IPS-11a (cell line): ENCODE measurements at regions not wholly inside any gene's neighbourhood (a gene's known extent, or its start where the extent isn't known, plus 50 kb on each side); places are given as distances from the start of the nearest gene placed in this dataset.

Experiments used
- H3K4me3 ChIP-seq: one replicate; pipeline ENCODE4 v1.5.1; 2013; ENCODE audit warnings: low read depth, low read length, control low read depth

GRCh38 chr3:44047796-44048195 lies 193.9 kb upstream of the TOPAZ1 start:
- H3K4me3 ChIP-seq = no peak overlapping the region

DNA sequence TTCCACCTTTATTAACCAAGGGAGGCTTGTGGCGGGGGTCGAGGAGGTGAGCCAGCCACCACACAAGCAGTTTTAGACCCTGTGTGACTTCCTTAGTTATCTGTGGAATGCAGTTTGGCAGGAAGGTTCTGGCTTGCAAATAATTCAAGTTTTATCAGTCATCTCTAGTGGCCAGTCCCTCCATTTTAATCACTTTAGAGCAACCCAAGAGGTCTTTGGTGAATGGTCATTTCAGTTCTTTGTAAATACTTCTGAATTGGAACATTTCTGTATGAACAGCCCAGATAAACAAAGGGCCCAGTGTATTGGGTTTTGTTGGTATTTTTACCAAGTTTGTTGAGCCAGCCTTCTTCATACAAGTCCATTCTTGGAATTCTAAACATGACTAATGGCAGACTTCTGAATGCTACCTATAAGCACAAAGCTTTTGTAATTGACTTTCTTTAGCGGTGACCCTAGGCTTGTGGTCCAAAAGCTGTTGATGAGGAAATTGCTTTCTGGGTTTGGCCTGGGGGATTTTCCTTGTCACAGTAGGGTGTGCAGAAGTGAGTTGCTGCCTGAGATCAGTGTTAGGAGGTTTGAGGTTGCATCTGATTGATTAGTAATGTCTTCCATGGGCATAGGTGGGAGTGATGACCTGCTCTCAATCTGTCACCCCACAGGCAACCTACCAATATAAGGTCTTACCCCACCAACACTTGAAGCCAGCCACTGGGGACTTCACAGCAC lies 193.3 kb upstream of the TOPAZ1 start:
- no peak overlapping the region for H3K4me3 ChIP-seq

DNA sequence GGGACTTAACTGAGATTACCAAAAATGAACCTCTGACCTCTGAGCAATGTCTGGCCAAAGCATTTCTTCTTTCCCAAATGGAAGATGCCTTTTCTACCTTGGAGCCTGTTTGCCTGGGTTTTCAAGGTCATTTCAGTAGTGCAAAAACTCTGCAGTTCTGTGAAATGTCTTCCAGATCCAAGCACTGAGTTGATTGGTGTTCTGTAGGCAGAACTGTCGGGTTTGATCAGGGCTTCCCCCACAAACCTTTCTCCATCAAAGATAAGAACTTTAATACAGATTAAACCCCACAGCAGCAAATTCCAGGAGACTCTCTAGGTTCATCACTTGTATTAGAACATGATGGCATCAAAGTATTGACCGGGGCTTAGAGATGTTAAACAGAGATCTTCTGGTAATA lies 192.7 kb upstream of the TOPAZ1 start:
- H3K4me3 ChIP-seq = no peak overlapping the region

GRCh38 chr3:44050101-44050500 lies 191.6 kb upstream of the TOPAZ1 start:
- no peak overlapping the region for H3K4me3 ChIP-seq

GRCh38 chr3:44050867-44051266 lies 190.8 kb upstream of the TOPAZ1 start:
- H3K4me3 ChIP-seq = no peak overlapping the region

GRCh38 chr3:44055951-44056350 lies 185.7 kb upstream of the TOPAZ1 start:
- H3K4me3 ChIP-seq = no peak overlapping the region

DNA sequence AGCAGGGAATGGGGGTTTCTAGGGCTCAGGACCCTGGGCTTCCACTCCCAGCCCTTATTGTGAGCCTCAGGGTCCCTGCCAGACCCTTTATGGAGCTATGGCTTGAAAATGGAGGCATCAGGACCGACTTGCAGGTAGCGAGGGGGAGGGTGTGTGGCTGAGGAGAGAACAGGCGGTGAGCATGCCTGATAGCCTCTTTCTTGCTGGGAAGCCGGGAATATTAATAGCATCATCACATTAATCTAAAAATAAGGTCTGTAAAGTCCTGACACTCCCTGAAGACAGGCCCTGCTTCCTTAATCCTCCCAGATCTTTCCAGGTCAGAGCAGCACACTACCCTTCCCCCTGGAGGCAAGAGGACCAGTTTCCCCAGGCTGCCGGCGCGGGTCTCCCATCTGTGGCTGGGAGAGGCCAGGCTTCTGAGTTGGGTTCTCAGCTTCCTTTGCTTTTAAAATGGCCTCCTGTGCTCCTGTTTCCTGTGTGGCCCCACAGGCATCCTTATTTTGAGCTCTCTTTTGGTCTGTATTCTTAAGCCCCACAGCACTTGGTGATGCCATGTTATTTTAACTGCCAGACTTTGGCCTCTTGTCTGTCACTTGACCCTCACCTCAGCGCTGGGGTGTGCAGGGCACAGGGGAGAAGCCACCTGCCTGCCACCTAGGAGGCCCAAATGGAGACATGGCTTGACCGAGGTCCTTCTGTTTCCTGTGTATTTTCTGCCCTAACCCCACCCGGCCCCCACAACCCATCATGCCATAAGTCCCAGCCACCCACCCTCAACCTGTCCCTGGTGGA lies 185.0 kb upstream of the TOPAZ1 start:
- no peak overlapping the region for H3K4me3 ChIP-seq

DNA sequence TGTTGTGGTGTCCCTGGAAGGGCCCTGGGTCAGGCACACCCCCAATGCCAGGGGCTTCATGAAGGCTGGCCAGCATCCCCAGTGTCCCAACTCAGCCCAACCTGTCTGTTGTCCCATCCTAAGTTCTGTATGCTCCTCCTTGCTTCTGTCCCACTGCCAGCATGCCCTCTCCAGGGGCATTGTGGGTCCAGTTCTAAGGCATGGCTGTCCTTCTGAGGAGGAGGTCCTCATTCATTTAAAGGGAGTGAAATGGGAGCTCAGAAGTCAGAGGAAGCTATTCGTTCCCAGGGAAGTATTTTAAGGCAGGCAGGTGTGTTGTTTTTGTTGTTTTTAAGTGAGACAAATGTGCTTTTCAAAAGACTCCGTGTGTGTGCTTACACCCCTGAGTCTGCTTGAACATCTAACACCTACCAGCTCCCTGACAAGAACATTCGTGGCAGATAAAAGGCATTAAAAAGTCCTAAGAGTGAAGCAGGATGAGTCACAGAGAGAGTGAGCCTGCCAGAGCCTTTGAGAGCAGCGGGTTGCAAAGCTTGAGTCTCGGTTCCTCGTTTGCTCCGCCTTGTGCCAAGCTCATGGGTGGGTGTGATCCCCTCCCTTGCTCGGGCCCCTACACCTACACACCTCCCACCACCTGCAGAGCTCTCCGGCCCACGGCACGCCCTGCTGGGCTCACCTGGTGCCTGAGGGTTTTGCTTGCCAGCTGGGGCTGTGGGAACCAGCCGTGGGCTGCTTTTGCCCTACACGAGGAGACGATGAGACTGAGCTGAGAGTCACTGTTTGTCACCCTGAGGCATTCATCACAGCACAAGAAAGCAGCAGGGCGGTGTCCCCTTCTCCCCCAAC lies 183.4 kb upstream of the TOPAZ1 start:
- H3K4me3 ChIP-seq = no peak overlapping the region

GRCh38 chr3:44058868-44059203 lies 182.8 kb upstream of the TOPAZ1 start:
- H3K4me3 ChIP-seq = no peak overlapping the region

- H3K4me3 ChIP-seq = no peak overlapping the region
These were observed 181.5 kb upstream of the TOPAZ1 start for GRCh38 chr3:44060164-44060563.

GRCh38 chr3:44061268-44061667 lies 180.4 kb upstream of the TOPAZ1 start:
- H3K4me3 ChIP-seq = no peak overlapping the region

GRCh38 chr3:44061961-44062360 lies 179.7 kb upstream of the TOPAZ1 start:
- no peak overlapping the region for H3K4me3 ChIP-seq

DNA sequence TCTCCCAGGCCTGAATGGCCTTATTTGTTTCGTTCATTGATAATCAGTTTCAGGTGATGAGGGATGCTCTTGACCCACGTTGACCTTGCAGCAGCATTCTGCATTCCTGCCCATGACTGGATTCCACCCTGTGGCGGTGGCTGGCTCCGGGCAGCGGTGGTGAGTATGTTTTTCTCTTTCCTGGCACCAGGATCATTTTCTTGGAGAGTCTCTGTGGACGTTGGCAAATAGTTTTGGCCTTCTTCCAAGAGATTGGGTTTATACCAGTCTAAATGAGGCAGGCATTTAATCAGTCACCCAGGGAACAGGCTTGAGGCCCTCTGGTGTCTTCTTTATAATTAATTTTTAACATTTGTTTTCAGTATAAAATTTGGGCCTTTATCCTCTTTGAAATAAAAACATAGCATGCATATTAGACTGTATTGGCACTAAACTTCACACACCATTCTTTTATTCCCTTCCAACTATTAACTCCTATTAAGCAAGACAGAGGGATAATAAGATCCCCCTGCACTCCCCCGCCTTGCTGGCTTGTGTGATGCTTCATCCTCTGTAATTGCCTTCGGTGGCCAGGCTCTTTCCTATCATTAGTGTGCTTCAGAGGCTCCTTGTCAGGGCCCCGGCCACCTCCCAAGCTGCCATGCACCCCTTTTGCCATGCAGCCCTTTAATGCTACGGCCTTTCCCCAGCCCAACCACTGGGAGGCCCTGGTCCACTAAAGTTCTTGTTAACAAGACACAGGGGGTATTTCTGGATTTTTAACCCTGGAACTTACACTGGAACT lies 176.2 kb upstream of the TOPAZ1 start:
- H3K4me3 ChIP-seq = no peak overlapping the region

GRCh38 chr3:44066806-44067205 lies 174.9 kb upstream of the TOPAZ1 start:
- no peak overlapping the region for H3K4me3 ChIP-seq

DNA sequence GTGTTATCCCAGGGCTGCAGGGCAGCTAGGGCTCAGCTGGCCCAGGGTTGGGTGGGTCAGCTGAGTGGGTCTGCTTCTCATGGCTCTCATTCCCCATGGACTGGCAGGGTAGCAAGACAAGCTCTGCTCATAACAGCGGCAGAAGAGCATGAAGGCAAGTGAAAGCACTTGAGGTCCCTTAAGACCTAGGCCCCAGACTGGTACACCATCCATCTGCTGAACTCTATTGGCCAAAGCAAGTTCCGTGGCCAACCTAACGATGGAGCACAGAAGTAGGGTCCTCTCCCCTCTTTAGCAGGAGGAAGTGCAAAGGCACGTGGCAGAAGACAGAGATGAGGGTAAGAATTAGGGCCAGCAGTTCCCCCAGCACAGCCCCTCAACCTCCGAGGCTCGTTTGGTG lies 174.3 kb upstream of the TOPAZ1 start:
- H3K4me3 ChIP-seq = no peak overlapping the region

DNA sequence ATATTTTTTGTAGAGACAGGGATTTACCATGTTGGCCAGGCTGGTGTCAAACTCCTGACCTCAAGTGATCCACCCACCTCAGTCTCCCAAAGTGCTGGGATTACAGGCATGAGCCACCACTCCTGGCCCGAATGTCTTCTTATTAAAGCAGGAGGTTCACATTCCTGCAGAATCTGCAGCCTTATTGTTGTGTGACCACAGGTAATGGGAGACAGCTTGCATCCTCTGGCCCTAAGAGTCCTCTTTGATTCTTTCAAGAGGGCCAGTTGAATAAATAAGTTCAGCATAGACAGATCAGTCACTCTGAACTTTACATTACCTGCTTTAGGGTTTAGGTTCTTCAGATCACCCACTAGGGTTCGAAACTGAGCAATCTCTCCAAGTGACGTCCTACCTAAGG lies 172.9 kb upstream of the TOPAZ1 start:
- H3K4me3 ChIP-seq = no peak overlapping the region

- no peak overlapping the region for H3K4me3 ChIP-seq
These were observed 172.4 kb upstream of the TOPAZ1 start for GRCh38 chr3:44069276-44069675.

DNA sequence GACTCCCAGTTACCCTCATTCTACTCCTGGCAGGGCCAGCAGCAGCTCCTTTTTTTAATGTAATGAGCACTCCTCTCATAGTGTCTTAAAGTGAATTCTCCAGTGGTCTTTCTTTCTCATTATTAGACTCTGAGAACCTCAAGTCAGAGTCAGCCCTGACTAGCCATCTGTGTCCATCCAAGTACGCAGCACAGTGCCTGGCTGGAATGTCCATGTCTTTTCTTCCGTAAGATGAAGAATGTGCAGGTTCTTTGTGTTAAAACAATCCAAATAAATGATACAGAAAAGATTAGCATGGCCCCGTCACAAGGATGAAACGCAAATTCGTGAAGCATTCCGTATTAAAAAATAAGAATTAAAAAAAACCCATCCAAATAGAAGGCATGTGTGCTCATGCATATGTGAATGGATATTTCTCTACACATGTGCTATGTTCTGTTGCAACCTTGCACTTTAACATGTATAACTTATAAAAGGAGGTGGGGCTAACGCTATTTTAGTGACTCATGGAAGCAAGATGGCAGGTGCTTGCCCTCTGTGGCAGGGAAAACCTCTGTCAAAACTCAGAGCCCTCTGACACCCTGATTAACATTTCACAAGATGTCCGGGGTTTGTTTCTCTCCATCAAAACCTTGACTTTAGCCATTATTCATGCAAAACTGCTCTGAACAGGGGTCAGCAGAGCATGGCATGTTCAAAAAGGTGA lies 170.7 kb upstream of the TOPAZ1 start:
- H3K4me3 ChIP-seq = no peak overlapping the region

DNA sequence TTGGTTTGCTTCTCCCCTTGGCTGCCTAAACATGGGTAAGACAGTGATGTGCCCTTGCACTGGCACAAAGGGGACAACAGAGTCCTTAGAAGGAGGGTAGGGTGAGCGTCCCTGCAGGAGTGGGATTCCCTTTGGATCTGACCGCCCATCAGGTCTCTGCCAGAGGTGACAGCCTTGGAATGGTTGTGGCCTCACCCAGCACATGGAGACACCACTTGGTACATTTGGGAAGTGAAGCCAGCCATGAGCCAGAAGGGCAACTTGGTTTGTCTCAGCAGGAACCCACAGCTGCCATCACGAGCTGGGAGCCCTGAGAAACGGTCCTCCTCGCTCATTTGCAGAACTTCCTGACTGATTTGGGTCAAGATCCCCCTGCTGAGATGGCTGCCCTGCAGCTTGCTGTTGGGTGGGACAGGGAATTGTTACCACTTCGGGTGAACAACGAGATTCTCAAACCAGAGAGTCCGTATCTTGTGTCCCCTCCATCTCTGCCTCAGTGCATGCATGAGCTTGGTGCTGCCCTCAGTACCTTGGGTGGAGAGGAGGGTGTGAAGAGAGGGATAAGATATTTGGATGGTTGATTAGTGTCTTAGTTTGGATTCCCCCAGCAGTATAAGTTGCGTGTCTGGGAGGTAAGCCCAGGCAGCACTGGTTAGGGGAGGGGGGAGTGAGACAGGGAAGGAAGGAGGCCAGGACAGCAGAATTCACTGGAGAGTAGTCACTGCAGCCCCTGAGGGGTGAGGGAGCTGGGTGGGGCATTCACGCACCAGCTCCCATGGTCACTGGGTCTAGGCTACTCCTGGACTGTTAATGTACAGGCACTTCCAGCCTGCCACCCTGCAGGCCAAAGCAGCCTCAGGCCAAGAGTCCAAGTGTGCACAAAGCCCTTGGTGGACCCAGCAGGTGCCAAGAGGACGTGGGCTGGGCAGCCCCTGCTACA lies 168.8 kb upstream of the TOPAZ1 start:
- no peak overlapping the region for H3K4me3 ChIP-seq
